Ovary (tissue), 1 donor: ENCODE measurements at regions not wholly inside any gene's neighbourhood (a gene's known extent, or its start where the extent isn't known, plus 50 kb on each side); places are given as distances from the start of the nearest gene placed in this dataset.

Experiments
- EP300 ChIP-seq: sonication (generic); formaldehyde crosslinking; IDR thresholded peaks from one replicate; pipeline ENCODE4 v1.6.1; 2017; ENCODE audit warnings: antibody characterized with exemption
- POLR2A ChIP-seq: fragments of 450-650 bp; IDR thresholded peaks from one replicate; pipeline ENCODE4 v1.6.1; 2017; ENCODE audit warnings: antibody characterized with exemption, mild to moderate bottlenecking, moderate library complexity

GRCh38 chr3:106908181-106908938 is 468.9 kb upstream of the CCDC54 start:
- no peak for TF ChIP-seq EP300
- TF ChIP-seq POLR2A, result no peak
